22Rv1 (cell line): ENCODE measurements at regions not wholly inside any gene's neighbourhood (a gene's known extent, or its start where the extent isn't known, plus 50 kb on each side); places are given as distances from the start of the nearest gene placed in this dataset.

ENCODE experiments used
- ZFX ChIP-seq: fragments of 450-650 bp; IDR thresholded peaks from 2 replicates; pipeline ENCODE4 v1.6.1; 2017; ENCODE audit warnings: antibody characterized with exemption, borderline replicate concordance
- TF ChIP-seq, protein P1 (sequence below): fragments of 450-650 bp; IDR thresholded peaks from 2 replicates; pipeline ENCODE4 v1.5.1; 2017; ENCODE audit warnings: mild to moderate bottlenecking

- TF ChIP-seq, protein P1, sequence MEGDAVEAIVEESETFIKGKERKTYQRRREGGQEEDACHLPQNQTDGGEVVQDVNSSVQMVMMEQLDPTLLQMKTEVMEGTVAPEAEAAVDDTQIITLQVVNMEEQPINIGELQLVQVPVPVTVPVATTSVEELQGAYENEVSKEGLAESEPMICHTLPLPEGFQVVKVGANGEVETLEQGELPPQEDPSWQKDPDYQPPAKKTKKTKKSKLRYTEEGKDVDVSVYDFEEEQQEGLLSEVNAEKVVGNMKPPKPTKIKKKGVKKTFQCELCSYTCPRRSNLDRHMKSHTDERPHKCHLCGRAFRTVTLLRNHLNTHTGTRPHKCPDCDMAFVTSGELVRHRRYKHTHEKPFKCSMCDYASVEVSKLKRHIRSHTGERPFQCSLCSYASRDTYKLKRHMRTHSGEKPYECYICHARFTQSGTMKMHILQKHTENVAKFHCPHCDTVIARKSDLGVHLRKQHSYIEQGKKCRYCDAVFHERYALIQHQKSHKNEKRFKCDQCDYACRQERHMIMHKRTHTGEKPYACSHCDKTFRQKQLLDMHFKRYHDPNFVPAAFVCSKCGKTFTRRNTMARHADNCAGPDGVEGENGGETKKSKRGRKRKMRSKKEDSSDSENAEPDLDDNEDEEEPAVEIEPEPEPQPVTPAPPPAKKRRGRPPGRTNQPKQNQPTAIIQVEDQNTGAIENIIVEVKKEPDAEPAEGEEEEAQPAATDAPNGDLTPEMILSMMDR = no peak
- no peak for TF ChIP-seq ZFX
Observed at GRCh38 chr5:143717400-143717799, 94.6 kb upstream of the HMHB1 start.
